IMR-90 (cell line): ENCODE measurements at regions not wholly inside any gene's neighbourhood (a gene's known extent, or its start where the extent isn't known, plus 50 kb on each side); places are given as distances from the start of the nearest gene placed in this dataset.

Experiments
- ATAC-seq: fragments of 200-7000 bp; cut with Tn5 transposase; 2 replicates; pipeline ENCODE4 v1.9.1; 2020; ENCODE audit warnings: low read depth, mild to moderate bottlenecking, moderate library complexity
- BruUV-seq: library from RNA; stranded (reverse); fragments of 400-500 nt; replicated peaks from 2 replicates; lab custom pipeline; 2021; lab: Mats Ljungman, UMichigan
- CTCF ChIA-PET: fragments of 300-600 bp; formaldehyde crosslinking; extraction: SDS; loops from one replicate; lab custom pipeline; 2021; ENCODE audit warnings: antibody characterized with exemption; lab: Yijun Ruan, JAX
- POLR2A ChIA-PET: fragments of 300-600 bp; sonication (Branson Sonifier 250); formaldehyde crosslinking; loops from one replicate; lab custom pipeline; 2022; ENCODE audit warnings: antibody characterized with exemption; ENCODE audit not compliant: unreplicated experiment; lab: Charles Lee
- DNase-seq: peaks from one replicate; pipeline ENCODE4 v3.0.0; 2013
- H2AFZ ChIP-seq: replicated peaks from 2 replicates; pipeline ENCODE3; 2013; ENCODE audit warnings: low read length, mild to moderate bottlenecking; ENCODE audit not compliant: poor library complexity
- H2AK5ac ChIP-seq: 2 replicates; pipeline ENCODE4 v1.6.1; 2013; ENCODE audit warnings: low read depth, low read length, inconsistent platforms
- H2AK9ac ChIP-seq: replicated peaks from 2 replicates; pipeline ENCODE3; 2013; ENCODE audit warnings: mild to moderate bottlenecking, low read depth, low read length, moderate library complexity; ENCODE audit not compliant: poor library complexity
- H2BK120ac ChIP-seq: 2 replicates; pipeline ENCODE4 v1.6.1; 2013; ENCODE audit warnings: low read depth, low read length, inconsistent platforms
- H2BK15ac ChIP-seq: 3 replicates; pipeline ENCODE4 v1.6.1; 2013; ENCODE audit warnings: low read depth, low read length, inconsistent platforms
- H2BK20ac ChIP-seq: 2 replicates; pipeline ENCODE4 v1.6.1; 2013; ENCODE audit warnings: low read depth, mild to moderate bottlenecking, inconsistent platforms, low read length, moderate library complexity
- H2BK5ac ChIP-seq: 2 replicates; pipeline ENCODE4 v1.6.1; 2013; ENCODE audit warnings: mild to moderate bottlenecking, low read depth, low read length, inconsistent platforms; ENCODE audit not compliant: poor library complexity, severe bottlenecking
- H3K14ac ChIP-seq: replicated peaks from 2 replicates; pipeline ENCODE4 v1.6.1; 2013; ENCODE audit warnings: low read depth, low read length, inconsistent platforms
- H3K18ac ChIP-seq: 2 replicates; pipeline ENCODE4 v1.6.1; 2013; ENCODE audit warnings: low read depth, low read length, control low read depth
- H3K23ac ChIP-seq: 2 replicates; pipeline ENCODE4 v1.6.1; 2013; ENCODE audit warnings: low read depth, low read length, inconsistent platforms
- H3K27ac ChIP-seq: 2 replicates; pipeline ENCODE4 v1.5.1; 2013; ENCODE audit warnings: mild to moderate bottlenecking, control low read depth, low read length; ENCODE audit not compliant: insufficient read depth
- H3K27me3 ChIP-seq: 2 replicates; pipeline ENCODE4 v1.6.1; 2013; ENCODE audit warnings: low read length; ENCODE audit not compliant: control insufficient read depth, insufficient read depth
- H3K36me3 ChIP-seq: 2 replicates; pipeline ENCODE4 v1.6.1; 2013; ENCODE audit warnings: low read length, mixed read lengths; ENCODE audit not compliant: control insufficient read depth, insufficient read depth
- H3K4ac ChIP-seq: 2 replicates; pipeline ENCODE4 v1.6.1; 2013; ENCODE audit warnings: low read depth, low read length, inconsistent platforms
- H3K4me1 ChIP-seq: 2 replicates; pipeline ENCODE4 v1.6.1; 2013; ENCODE audit warnings: low read length, mixed read lengths; ENCODE audit not compliant: control insufficient read depth, insufficient read depth
- H3K4me2 ChIP-seq: 2 replicates; pipeline ENCODE4 v1.6.1; 2013; ENCODE audit warnings: low read depth, mild to moderate bottlenecking, control low read depth, low read length, moderate library complexity
- H3K4me3 ChIP-seq: 2 replicates; pipeline ENCODE4 v1.5.1; 2013; ENCODE audit warnings: low read depth, mild to moderate bottlenecking, control low read depth, low read length, moderate library complexity; ENCODE audit not compliant: insufficient read depth
- H3K56ac ChIP-seq: 2 replicates; pipeline ENCODE4 v1.6.1; 2013; ENCODE audit warnings: low read length, inconsistent platforms; ENCODE audit not compliant: insufficient read depth; ENCODE audit errors: extremely low read depth
- H3K79me1 ChIP-seq, 2 experiments: 2 replicates each; pipeline ENCODE4 v1.6.1; 2013; ENCODE audit warnings: low read length in 2 of 2, inconsistent platforms in 1 of 2, low read depth in 1 of 2
- H3K9ac ChIP-seq: 2 replicates; pipeline ENCODE4 v1.6.1; 2013; ENCODE audit warnings: low read depth, low read length, control low read depth
- H3K9me1 ChIP-seq: 2 replicates; pipeline ENCODE4 v1.6.1; 2013; ENCODE audit warnings: low read length, inconsistent platforms; ENCODE audit not compliant: insufficient read depth
- H3K9me3 ChIP-seq: 2 replicates; pipeline ENCODE4 v1.6.1; 2013; ENCODE audit warnings: low read length; ENCODE audit not compliant: control insufficient read depth, insufficient read depth
- H4K20me1 ChIP-seq: 2 replicates; pipeline ENCODE4 v1.6.1; 2013; ENCODE audit warnings: low read length, inconsistent platforms; ENCODE audit not compliant: insufficient read depth
- H4K5ac ChIP-seq: 2 replicates; pipeline ENCODE4 v1.6.1; 2013; ENCODE audit warnings: mild to moderate bottlenecking, low read depth, low read length, control low read depth
- H4K8ac ChIP-seq, 2 experiments: 2 replicates each; pipeline ENCODE4 v1.6.1; 2013; ENCODE audit warnings: low read depth in 2 of 2, low read length in 2 of 2, control low read depth in 1 of 2, inconsistent platforms in 1 of 2
- H4K91ac ChIP-seq: 2 replicates; pipeline ENCODE4 v1.6.1; 2013; ENCODE audit warnings: low read depth, low read length, inconsistent platforms; ENCODE audit not compliant: insufficient read depth
- BHLHE40 ChIP-seq: fragments of 150-350 bp; IDR thresholded peaks from 2 replicates; pipeline ENCODE4 v1.6.1; 2016; ENCODE audit warnings: mild to moderate bottlenecking, low read depth, low read length
- CEBPB ChIP-seq: IDR thresholded peaks from 2 replicates; pipeline ENCODE4 v1.6.1; 2012; ENCODE audit warnings: low read depth, low read length, improper control_type of control experiment
- CHD1 ChIP-seq: IDR thresholded peaks from 2 replicates; pipeline ENCODE4 v1.6.1; 2012; ENCODE audit warnings: low read depth, low read length, improper control_type of control experiment
- FOS ChIP-seq: fragments of 150-350 bp; IDR thresholded peaks from 2 replicates; pipeline ENCODE4 v1.6.1; 2016; ENCODE audit warnings: low read depth, low read length
- MAFK ChIP-seq: IDR thresholded peaks from 2 replicates; pipeline ENCODE4 v1.6.1; 2012; ENCODE audit warnings: low read depth, low read length, improper control_type of control experiment
- MXI1 ChIP-seq: IDR thresholded peaks from 2 replicates; pipeline ENCODE4 v1.6.1; 2012; ENCODE audit warnings: low read depth, mild to moderate bottlenecking, low read length, moderate library complexity, borderline replicate concordance
- NFE2L2 ChIP-seq: fragments of 150-350 bp; IDR thresholded peaks from 2 replicates; pipeline ENCODE4 v1.6.1; 2016; ENCODE audit warnings: low read depth, mild to moderate bottlenecking, low read length
- POLR2A ChIP-seq: IDR thresholded peaks from 2 replicates; pipeline ENCODE4 v1.6.1; 2012; ENCODE audit warnings: mild to moderate bottlenecking, low read depth, low read length
- RAD21 ChIP-seq: IDR thresholded peaks from 2 replicates; pipeline ENCODE4 v1.6.1; 2012; ENCODE audit warnings: low read length, improper control_type of control experiment
- RCOR1 ChIP-seq: IDR thresholded peaks from 2 replicates; pipeline ENCODE4 v1.6.1; 2012; ENCODE audit warnings: mild to moderate bottlenecking, low read length, improper control_type of control experiment; ENCODE audit not compliant: insufficient replicate concordance
- RFX5 ChIP-seq: IDR thresholded peaks from 2 replicates; pipeline ENCODE4 v1.8.0; 2012; ENCODE audit warnings: low read depth, mild to moderate bottlenecking, low read length, moderate library complexity
- USF2 ChIP-seq: fragments of 150-350 bp; IDR thresholded peaks from 2 replicates; pipeline ENCODE4 v1.6.1; 2017; ENCODE audit warnings: mild to moderate bottlenecking, antibody characterized with exemption, low read length, low read depth
- WGBS, 2 experiments: methylation state at CpG; one replicate each; pipeline versions ENCODE4 v1.1.5 to v1.1.7; 2013; ENCODE audit warnings: missing lambda C conversion rate in 2 of 2; ENCODE audit not compliant: insufficient read length in 1 of 2; ENCODE audit errors: extremely low coverage in 2 of 2; 5-methylcytosine and 5-hydroxymethylcytosine counted together
- dilution Hi-C: fragments of 300-500 bp; cut with HindIII; formaldehyde crosslinking; loops from one replicate; pipeline ENCODE4 v1.14.3; 2018; ENCODE audit warnings: low sequenced_read_pairs; ENCODE audit not compliant: unreplicated experiment
- in situ Hi-C: fragments of 300-500 bp; cut with MboI; formaldehyde crosslinking; loops from 3 replicates; pipeline ENCODE4 v1.14.3; 2019; ENCODE audit warnings: low sequenced_read_pairs, inconsistent platforms, mixed read lengths
- intact Hi-C: fragments of 100-400 bp; cut with micrococcal nuclease; formaldehyde crosslinking; loops from 2 replicates; pipeline ENCODE4 v1.10.0; 2022
- TF ChIP-seq, protein P1 (sequence below): fragments of 150-350 bp; IDR thresholded peaks from 2 replicates; pipeline ENCODE4 v1.6.1; 2016; ENCODE audit warnings: low read depth, mild to moderate bottlenecking, low read length, moderate library complexity, borderline replicate concordance
- TF ChIP-seq, protein P2 (sequence below): conservative IDR thresholded peaks from 2 replicates; pipeline ENCODE4 v1.5.1; 2012; ENCODE audit warnings: mild to moderate bottlenecking, low read depth, low read length, improper control_type of control experiment

DNA sequence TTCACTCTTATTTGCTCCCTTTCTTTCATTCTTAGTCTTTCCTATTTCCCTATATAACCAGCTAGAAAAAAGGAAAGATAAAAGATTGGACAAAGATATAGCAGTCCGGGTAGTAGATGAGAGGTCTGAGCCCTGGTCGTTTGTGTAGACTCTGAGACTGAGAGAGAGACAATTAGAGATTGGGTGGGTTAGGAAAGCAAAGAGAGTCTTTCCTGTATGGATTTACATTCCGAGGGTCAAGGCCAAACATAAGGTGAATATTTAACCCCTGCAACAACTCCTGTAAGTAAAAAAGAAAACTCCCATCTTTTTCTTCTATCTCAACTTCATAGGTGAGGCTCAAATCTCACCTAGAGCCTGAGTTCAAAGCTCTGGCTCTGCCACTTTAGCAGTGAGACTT is 218.0 kb upstream of the FGGY start:
- Histone ChIP-seq H3K23ac (no peak overlapping the region), H3K4me1 (peaks cover 4% of the 10 kb centered on the region), H3K9ac (no peak overlapping the region), H3K14ac (no peak overlapping the region), H2BK5ac (no peak overlapping the region), H3K9me1 (peaks cover under 1% of the 10 kb centered on the region), H2BK120ac (no peak overlapping the region), H3K79me1 (no peaks in the 10 kb centered on the region), H4K5ac (no peak overlapping the region), H2BK20ac (0 out of 2 replicates have a peak overlapping the region, but pooled peaks have one; percentile 13), H4K91ac (no peak overlapping the region), H3K4me2 (no peak overlapping the region), H2BK15ac (no peak overlapping the region), H3K27me3 (no peaks in the 10 kb centered on the region), H2AK9ac (peak overlapping the region; percentile 17), H3K4ac (0 out of 2 replicates have a peak overlapping the region, but pooled peaks have one; percentile 8), H3K9me3 (no peaks in the 10 kb centered on the region), H2AK5ac (no peak overlapping the region; the same call in 1 of the 2 replicates), H3K18ac (no peak overlapping the region), H3K56ac (no peak overlapping the region), H2AFZ (no peak overlapping the region), H4K20me1 (no peaks in the 10 kb centered on the region), H3K4me3 (no peak overlapping the region), H4K8ac (no peak overlapping the region), H3K27ac (no peak overlapping the region), H3K36me3 (no peaks in the 10 kb centered on the region)
- in situ Hi-C loops: no loop called here
- intact Hi-C loops: loop anchor here (5.0 to 10.0 kb wide), 3 partner anchors 216 to 676 kb away; partner anchors contain the start of gene FGGY
- dilution Hi-C loops: no loop called here
- no CpG with 5 or more reads among the region's 3 CpGs for WGBS, 2 experiments
- DNase-seq (no peak), ATAC-seq (no peak)
- POLR2A ChIA-PET: no interaction called here
- BruUV-seq: no TSS peak
- no peak for TF ChIP-seq NFE2L2
- no peak for TF ChIP-seq POLR2A
- TF ChIP-seq, protein P1, sequence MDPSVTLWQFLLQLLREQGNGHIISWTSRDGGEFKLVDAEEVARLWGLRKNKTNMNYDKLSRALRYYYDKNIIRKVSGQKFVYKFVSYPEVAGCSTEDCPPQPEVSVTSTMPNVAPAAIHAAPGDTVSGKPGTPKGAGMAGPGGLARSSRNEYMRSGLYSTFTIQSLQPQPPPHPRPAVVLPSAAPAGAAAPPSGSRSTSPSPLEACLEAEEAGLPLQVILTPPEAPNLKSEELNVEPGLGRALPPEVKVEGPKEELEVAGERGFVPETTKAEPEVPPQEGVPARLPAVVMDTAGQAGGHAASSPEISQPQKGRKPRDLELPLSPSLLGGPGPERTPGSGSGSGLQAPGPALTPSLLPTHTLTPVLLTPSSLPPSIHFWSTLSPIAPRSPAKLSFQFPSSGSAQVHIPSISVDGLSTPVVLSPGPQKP: no peak
- TF ChIP-seq, protein P2, sequence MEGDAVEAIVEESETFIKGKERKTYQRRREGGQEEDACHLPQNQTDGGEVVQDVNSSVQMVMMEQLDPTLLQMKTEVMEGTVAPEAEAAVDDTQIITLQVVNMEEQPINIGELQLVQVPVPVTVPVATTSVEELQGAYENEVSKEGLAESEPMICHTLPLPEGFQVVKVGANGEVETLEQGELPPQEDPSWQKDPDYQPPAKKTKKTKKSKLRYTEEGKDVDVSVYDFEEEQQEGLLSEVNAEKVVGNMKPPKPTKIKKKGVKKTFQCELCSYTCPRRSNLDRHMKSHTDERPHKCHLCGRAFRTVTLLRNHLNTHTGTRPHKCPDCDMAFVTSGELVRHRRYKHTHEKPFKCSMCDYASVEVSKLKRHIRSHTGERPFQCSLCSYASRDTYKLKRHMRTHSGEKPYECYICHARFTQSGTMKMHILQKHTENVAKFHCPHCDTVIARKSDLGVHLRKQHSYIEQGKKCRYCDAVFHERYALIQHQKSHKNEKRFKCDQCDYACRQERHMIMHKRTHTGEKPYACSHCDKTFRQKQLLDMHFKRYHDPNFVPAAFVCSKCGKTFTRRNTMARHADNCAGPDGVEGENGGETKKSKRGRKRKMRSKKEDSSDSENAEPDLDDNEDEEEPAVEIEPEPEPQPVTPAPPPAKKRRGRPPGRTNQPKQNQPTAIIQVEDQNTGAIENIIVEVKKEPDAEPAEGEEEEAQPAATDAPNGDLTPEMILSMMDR: no peak
- TF ChIP-seq USF2: no peak
- TF ChIP-seq BHLHE40: no peak
- no peak for TF ChIP-seq RAD21
- no peak for TF ChIP-seq RFX5
- TF ChIP-seq MAFK: no peak
- TF ChIP-seq FOS: no peak
- no peak for TF ChIP-seq CEBPB
- TF ChIP-seq MXI1: no peak
- no peak for TF ChIP-seq RCOR1
- TF ChIP-seq CHD1: no peak
- CTCF ChIA-PET: no interaction called here
